ENCODE measurements at regions not wholly inside any gene's neighbourhood (a gene's known extent, or its start where the extent isn't known, plus 50 kb on each side); places are given as distances from the start of the nearest gene placed in this dataset.
A peak's percentile ranks its signal among the peaks of the same experiment; 100 is the strongest.

- no peak for DNase-seq
Measured at GRCh38 chr1:243943671-243944428, 93.8 kb upstream of the AKT3 start.

DNA sequence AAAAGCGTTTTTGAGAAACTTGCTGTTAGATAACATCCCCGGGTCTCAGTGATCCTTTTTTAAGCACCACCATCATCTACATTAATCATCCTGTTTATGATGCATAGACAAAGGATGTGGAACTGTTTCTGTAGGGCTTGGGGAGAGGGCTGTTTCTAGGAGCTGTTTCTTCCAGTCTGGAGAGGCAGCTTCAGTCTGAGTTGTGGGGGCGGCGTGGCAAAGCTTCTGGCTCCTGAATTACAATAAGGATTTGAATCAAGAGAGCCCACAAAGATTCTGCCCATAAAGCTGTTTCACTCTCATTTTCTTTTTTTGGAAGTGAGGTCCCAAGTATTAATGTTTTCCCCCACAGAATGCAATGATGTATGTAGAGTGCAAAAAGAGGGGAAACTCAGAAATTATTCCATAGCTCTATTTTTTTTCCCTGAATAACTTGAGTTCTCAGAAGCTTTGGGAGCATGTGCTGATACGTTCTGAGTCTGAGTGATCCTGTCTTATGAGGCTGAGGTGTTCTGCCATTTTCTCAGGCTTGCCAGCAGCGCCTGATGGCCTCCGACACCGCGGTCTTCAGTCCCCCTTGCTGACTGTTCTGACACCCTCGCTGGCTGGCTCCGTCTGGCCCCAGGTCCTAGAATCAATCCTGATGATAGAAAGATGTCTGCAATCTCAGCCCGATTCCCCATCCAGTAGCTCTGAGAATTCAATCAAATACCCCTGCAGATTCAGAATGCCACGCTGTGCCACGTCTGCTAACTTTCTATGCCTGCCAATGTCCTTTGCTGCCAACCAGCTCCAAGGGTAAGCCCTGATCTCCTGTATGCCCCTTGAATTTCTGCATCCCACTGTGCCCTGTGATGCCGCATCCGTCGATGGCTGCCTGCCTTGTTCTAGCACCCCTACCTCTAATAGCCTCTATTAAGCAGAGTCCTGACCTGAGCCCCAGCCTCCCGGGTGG is 92.4 kb upstream of the AKT3 start:
- no peak for DNase-seq

GRCh38 chr1:243940451-243940850 is 90.4 kb upstream of the AKT3 start:
- DNase-seq, result no peak

- no peak for DNase-seq
Measured at GRCh38 chr1:243939167-243939848, 89.3 kb upstream of the AKT3 start.

DNA sequence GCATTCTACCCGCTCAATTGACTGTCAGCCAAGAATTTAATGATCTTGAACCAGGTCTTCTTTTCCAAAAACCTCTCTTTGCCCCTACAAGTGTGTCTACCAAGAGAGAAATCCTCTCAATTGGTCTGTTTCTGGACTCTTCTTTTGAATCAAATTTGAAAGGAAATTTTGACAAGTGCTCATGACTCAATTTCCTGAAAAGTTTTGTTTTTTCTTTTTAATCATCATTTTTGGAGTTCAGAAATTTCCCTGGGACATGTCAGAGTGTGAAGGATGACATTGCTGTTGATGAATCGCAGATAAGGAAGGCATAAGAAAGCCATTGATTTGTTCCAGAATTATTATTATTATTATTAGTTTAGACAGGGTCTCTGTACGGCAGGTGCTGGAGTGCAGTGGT is 88.2 kb upstream of the AKT3 start:
- no peak for DNase-seq

GRCh38 chr1:243933495-243933894 is 83.5 kb upstream of the AKT3 start:
- DNase-seq, result no peak

GRCh38 chr1:243931957-243932356 is 81.9 kb upstream of the AKT3 start:
- no peak for DNase-seq

DNA sequence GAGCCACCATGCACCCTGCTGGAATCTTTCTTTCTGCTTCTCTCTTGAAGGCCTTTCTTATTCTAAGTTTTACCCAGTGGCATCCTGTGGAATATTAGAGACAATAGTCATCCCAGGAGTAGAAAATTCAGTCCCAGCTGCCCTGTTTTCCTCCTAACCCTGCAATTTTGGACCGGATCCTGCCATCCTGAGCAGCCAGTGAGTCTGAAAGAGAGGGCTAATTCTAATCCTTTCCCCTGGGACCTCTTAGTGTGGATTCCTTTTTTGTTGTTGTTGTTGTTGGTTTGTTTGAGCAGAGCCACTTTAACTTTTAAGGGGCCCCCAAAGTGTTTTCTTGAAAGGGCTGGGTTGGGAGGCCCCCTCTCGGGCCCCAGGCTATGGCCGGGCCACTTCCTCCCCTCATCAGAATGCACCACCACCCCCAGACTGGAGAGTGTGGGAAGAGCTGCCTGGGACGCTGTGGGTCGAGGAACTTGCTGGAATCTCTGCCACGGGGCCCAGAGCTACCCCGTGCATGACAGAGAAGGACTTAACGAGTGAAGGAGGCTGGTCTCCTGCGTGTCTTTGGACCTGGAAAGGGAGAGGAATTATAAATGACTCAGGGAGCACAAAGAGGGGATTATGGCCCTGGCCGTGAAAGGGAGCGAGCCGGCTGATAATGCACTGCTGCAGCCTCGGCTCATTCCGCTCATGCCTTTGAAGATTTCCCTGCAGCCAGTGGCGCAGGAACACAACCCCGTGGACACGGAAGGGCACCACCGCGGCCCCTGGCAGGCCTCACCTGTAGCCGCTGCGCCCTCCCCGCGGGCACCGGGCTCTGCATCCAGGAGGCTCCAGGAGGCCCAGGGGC is 81.0 kb upstream of the AKT3 start:
- DNase-seq, result no peak

DNA sequence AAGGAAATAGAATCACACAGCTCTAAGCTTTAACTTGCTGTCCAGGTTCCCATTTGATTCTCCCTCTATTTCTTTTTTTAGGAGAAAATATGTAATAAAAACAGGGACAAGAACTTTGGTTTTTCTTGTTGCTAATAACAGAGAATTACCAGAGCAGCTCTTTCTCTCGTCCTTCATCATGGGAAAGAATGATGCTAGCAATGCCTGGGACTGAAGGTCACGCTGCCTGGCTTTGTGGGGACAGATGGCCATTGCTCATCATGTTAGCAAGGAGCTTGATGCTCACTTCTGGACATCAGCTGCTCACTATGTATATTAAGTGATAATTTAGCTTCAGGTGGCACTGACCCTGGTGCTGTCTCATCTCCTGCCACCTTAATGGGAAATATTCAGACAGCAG is 77.3 kb upstream of the AKT3 start:
- DNase-seq, result no peak

- DNase-seq, result no peak
Measured at GRCh38 chr1:243926803-243927245, 76.8 kb upstream of the AKT3 start.

- DNase-seq, result no peak
Measured at GRCh38 chr1:243926299-243926698, 76.3 kb upstream of the AKT3 start.

GRCh38 chr1:243924588-243925349 is 74.7 kb upstream of the AKT3 start:
- no peak for DNase-seq

- no peak for DNase-seq
Measured at GRCh38 chr1:243924188-243924587, 74.1 kb upstream of the AKT3 start.

DNA sequence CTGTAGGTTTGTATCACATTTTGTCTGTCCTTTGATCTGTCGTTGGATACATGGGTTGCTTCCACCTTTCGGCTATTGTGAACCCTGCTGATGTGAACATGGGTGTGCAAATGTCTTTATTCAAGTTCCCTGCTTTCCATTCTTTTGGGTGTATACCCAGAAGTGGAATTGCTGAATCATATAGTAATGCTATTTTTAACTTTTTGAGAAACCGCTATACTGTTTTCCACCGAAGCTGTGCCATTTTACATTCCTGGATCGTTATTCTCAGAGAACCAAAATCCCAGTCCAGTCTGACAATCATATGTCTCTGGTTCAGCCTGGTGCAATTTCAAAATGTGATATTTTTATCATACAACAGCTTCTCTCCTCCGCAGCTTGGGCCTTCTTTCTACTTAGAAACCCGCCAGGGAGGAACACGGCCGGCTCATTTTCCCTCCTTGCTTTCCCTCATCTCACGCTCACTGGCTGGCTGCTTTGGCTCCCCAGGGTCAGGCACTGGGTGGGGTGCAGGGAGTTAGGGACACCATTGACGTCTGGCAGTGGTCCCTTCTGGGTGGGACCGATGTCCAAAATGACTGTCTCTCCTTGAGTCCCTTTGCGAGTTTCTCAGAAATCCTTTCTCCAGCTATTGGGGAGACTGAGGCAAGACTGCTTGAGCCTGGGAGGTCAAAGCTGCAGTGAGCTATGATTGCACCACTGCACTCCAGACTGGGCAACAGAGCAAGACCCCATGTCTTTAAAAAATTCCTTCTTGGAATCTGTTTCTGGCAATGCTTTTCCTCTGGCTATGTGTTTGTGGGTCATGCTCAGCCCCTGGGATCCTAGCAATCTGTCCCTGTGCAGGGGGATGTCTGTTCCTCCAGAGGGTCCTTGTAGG is 73.5 kb upstream of the AKT3 start:
- DNase-seq, result no peak

DNA sequence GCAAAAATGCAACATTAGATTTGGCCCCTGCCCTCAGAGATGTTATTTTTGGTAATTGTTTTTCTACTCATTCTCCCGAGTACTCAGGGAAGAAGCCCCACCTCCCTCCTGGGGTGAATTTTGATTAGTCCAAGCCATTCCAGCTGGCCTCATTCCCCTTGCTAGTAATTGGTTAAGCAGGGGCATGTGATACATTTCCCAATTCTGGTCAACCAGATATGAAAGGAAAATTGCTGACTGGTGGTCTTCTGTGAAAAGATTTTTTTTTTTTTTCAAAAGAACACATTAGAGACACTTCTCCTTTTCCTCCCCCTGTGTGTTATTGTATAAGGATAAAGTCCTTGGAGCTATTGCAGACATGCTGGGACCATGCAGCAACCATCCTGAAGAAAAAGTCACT is 71.1 kb upstream of the AKT3 start:
- DNase-seq, result no peak

GRCh38 chr1:243917863-243918565 is 68.0 kb upstream of the AKT3 start:
- no peak for DNase-seq

DNA sequence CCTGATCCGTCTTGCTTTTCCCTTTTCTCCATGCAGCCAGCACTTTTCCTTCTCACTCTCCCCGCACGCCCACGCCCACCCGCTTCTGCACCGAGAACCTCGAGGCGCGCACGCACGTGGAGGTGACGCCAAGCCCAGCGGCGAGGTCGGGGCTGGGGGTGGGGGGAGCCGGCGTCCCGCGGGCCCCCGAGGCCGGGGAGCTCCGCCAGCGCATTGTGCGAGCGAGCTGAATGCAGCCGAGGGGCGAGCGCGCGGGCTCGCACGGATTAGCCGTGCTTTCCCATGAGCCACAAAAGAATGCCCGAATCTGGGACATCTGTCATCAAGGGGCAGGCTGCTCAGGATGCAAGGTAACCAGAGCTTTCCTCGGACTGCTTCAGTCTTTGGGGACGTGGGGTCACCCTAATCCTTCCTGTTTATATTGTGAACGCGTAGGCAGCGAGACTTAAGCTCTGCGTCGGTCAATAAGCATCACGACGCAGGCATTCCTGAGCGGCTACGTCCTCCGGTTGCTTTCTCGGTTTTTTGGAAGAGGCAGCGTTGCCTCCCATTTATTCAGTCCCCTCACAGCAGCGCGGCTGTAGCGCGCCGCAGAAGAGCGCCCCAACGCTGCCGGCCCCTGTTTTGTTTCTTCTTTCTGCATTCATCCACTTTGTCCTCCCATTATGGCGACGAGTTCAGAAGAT is 67.3 kb upstream of the AKT3 start:
- DNase-seq, result peak; percentile 25

GRCh38 chr1:243916160-243916559 is 66.1 kb upstream of the AKT3 start:
- no peak for DNase-seq

- no peak for DNase-seq
Measured at GRCh38 chr1:243912347-243912746, 62.3 kb upstream of the AKT3 start.

Measured in CD4-positive, alpha-beta T cell treated with Interleukin-17A for 4 hours (primary cell).